DOHH2 (cell line): ENCODE measurements at regions not wholly inside any gene's neighbourhood (a gene's known extent, or its start where the extent isn't known, plus 50 kb on each side); places are given as distances from the start of the nearest gene placed in this dataset.
"Not testable (repeated sequence)": the region's sequence is repeated elsewhere in the genome, so short reads cannot be mapped to it uniquely, and the experiment has no call there.

ENCODE experiments used
- H3F3A ChIP-seq: fragments of 200-600 bp; sonication (generic), shearing (Covaris generic); 2 replicates; pipeline ENCODE4 v1.6.0; 2016; ENCODE audit warnings: antibody characterized with exemption, mild to moderate bottlenecking; ENCODE audit not compliant: control insufficient read depth, insufficient read depth
- H3K27ac ChIP-seq: fragments of 200-600 bp; sonication (generic); 2 replicates; pipeline ENCODE4 v1.5.1; 2014; ENCODE audit warnings: low read depth, mild to moderate bottlenecking, low read length, moderate library complexity
- H3K27me3 ChIP-seq: fragments of 200-600 bp; sonication (generic); 2 replicates; pipeline ENCODE4 v1.6.1; 2014; ENCODE audit warnings: mild to moderate bottlenecking, low read length, mixed read lengths; ENCODE audit not compliant: control insufficient read depth
- H3K36me3 ChIP-seq: fragments of 200-600 bp; sonication (generic); 2 replicates; pipeline ENCODE4 v1.6.1; 2014; ENCODE audit warnings: mild to moderate bottlenecking, low read length, moderate library complexity, mixed read lengths; ENCODE audit not compliant: control insufficient read depth
- H3K4me1 ChIP-seq: fragments of 200-600 bp; sonication (generic); 2 replicates; pipeline ENCODE4 v1.6.1; 2014; ENCODE audit warnings: mild to moderate bottlenecking, low read length, mixed read lengths; ENCODE audit not compliant: control insufficient read depth
- H3K4me2 ChIP-seq: fragments of 200-600 bp; sonication (generic); 2 replicates; pipeline ENCODE4 v1.6.0; 2014; ENCODE audit warnings: mild to moderate bottlenecking, low read length, moderate library complexity
- H3K4me3 ChIP-seq: fragments of 200-600 bp; sonication (generic); 2 replicates; pipeline ENCODE4 v1.5.1; 2014; ENCODE audit warnings: mild to moderate bottlenecking, low read length, mixed read lengths
- H3K79me2 ChIP-seq: fragments of 200-600 bp; sonication (generic); 2 replicates; pipeline ENCODE4 v1.6.1; 2014; ENCODE audit warnings: mild to moderate bottlenecking, low read length, mixed read lengths; ENCODE audit not compliant: control insufficient read depth
- H3K9me2 ChIP-seq: fragments of 200-600 bp; sonication (generic); replicated peaks from 2 replicates; pipeline ENCODE4 v1.6.1; 2014; ENCODE audit warnings: mild to moderate bottlenecking, low read length, mixed read lengths; ENCODE audit not compliant: control insufficient read depth
- H3K9me3 ChIP-seq: fragments of 200-600 bp; sonication (generic); 2 replicates; pipeline ENCODE4 v1.6.1; 2014; ENCODE audit warnings: antibody characterized with exemption, low read length, mixed read lengths; ENCODE audit not compliant: control insufficient read depth, insufficient read depth
- H4K20me1 ChIP-seq: fragments of 200-600 bp; sonication (generic); 2 replicates; pipeline ENCODE4 v1.6.0; 2014; ENCODE audit warnings: low read depth, mild to moderate bottlenecking, antibody characterized with exemption, low read length, moderate library complexity; ENCODE audit not compliant: control insufficient read depth, insufficient read depth
- CTCF ChIP-seq: fragments of 200-600 bp; sonication (generic); IDR thresholded peaks from one replicate; pipeline ENCODE4 v1.5.1; 2014; ENCODE audit warnings: antibody characterized with exemption, mild to moderate bottlenecking, low read depth, low read length; ENCODE audit not compliant: poor library complexity, severe bottlenecking
- EZH2phosphoT487 ChIP-seq: fragments of 200-600 bp; sonication (generic); IDR thresholded peaks from 2 replicates; pipeline ENCODE4 v1.6.1; 2017; ENCODE audit warnings: borderline replicate concordance, mild to moderate bottlenecking, antibody characterized with exemption, low read length, moderate library complexity, mixed read lengths

DNA sequence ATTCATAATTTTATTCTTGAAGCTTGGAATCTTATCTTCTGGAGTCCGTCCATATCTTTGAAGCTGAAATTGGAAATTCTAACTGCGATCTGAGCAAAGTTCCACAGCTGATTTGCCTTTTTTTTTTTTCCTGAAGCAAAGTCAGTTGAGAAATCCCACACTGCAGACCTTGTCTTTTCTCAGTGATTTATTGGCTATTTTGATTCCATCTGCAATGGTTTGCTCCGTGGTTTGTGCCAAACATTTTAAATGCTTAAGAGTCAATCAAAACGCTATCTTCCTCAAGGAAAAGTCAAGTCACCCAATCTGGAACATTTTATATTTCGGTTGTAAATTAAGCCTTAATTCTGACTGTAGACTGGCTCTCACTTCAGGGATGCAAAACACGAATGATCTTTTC, 88.2 kb upstream of the GRIK1 start:
- Histone ChIP-seq H4K20me1 (no peaks in the 10 kb centered on the region), H3K36me3 (no peaks in the 10 kb centered on the region), H3K9me2 (no peaks in the 10 kb centered on the region), H3K4me2 (no peak overlapping the region), H3K9me3 (no peaks in the 10 kb centered on the region), H3K79me2 (no peaks in the 10 kb centered on the region), H3K4me1 (no peaks in the 10 kb centered on the region), H3K27me3 (no peaks in the 10 kb centered on the region), H3K27ac (no peak overlapping the region), H3K4me3 (no peak overlapping the region), H3F3A (no peaks in the 10 kb centered on the region)
- TF ChIP-seq EZH2phosphoT487 (no peak), CTCF (no peak)

- not testable (repeated sequence) for H3K27me3 ChIP-seq, H3K36me3 ChIP-seq, H3K4me1 ChIP-seq, H3K27ac ChIP-seq, H3K4me3 ChIP-seq, H3K79me2 ChIP-seq, H4K20me1 ChIP-seq, H3K9me2 ChIP-seq, H3K4me2 ChIP-seq, H3K9me3 ChIP-seq, H3F3A ChIP-seq
Measured at GRCh38 chr21:30023056-30023455, 83.3 kb upstream of the GRIK1 start.

- Histone ChIP-seq H4K20me1 (no peaks in the 10 kb centered on the region), H3K36me3 (no peaks in the 10 kb centered on the region), H3K27ac (no peak overlapping the region), H3K9me3 (no peaks in the 10 kb centered on the region), H3K79me2 (no peaks in the 10 kb centered on the region), H3K4me1 (no peaks in the 10 kb centered on the region), H3K9me2 (no peaks in the 10 kb centered on the region), H3K4me2 (no peak overlapping the region), H3K4me3 (no peak overlapping the region), H3K27me3 (no peaks in the 10 kb centered on the region), H3F3A (no peaks in the 10 kb centered on the region)
- TF ChIP-seq EZH2phosphoT487 (no peak), CTCF (no peak)
Measured at GRCh38 chr21:30014886-30015285, 75.1 kb upstream of the GRIK1 start.

GRCh38 chr21:29991624-29992023, 51.8 kb upstream of the GRIK1 start:
- Histone ChIP-seq H3K9me3 (no peaks in the 10 kb centered on the region), H3K79me2 (no peaks in the 10 kb centered on the region), H3K4me1 (no peaks in the 10 kb centered on the region), H3K4me2 (no peak overlapping the region), H3K27me3 (no peaks in the 10 kb centered on the region), H3K9me2 (no peaks in the 10 kb centered on the region), H3K27ac (no peak overlapping the region), H4K20me1 (no peaks in the 10 kb centered on the region), H3K36me3 (no peaks in the 10 kb centered on the region), H3F3A (no peaks in the 10 kb centered on the region), H3K4me3 (no peak overlapping the region)
- TF ChIP-seq EZH2phosphoT487 (no peak), CTCF (no peak)
